SK-N-MC (cell line): ENCODE measurements at regions not wholly inside any gene's neighbourhood (a gene's known extent, or its start where the extent isn't known, plus 50 kb on each side); places are given as distances from the start of the nearest gene placed in this dataset.
"Not testable (repeated sequence)": the region's sequence is repeated elsewhere in the genome, so short reads cannot be mapped to it uniquely, and the experiment has no call there.

ENCODE experiments used
- EZH2 ChIP-seq: fragments of 200-600 bp; sonication (generic); IDR thresholded peaks from one replicate; pipeline ENCODE4 v1.6.1; 2017; ENCODE audit warnings: antibody characterized with exemption
- POLR2AphosphoS5 ChIP-seq: IDR thresholded peaks from 2 replicates; pipeline ENCODE4 v1.6.1; 2012; ENCODE audit warnings: mild to moderate bottlenecking, low read depth, low read length, borderline replicate concordance

DNA sequence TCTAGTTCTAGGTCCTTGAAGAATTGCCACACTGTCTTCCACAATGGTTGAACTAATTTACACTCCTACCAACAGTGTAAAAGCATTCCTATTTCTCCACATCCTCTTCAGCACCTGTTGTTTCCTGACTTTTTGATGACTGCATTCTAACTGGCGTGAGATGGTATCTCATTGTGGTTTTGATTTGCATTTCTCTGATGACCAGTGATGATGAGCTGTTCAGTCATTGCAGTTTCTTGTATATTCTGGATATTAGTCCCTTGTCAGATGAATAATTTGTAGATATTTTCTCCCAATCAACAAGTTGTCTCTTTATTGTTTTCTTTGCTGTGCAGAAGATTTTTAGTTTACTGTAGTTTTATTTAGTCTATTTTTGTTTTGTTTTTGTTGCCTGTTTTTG lies 812.3 kb upstream of the ACO1 start:
- TF ChIP-seq POLR2AphosphoS5, EZH2: not testable (repeated sequence)
